LHCN-M2 (cell line): ENCODE measurements at regions not wholly inside any gene's neighbourhood (a gene's known extent, or its start where the extent isn't known, plus 50 kb on each side); places are given as distances from the start of the nearest gene placed in this dataset.
A peak's percentile ranks its signal among the peaks of the same experiment; 100 is the strongest.
"Not testable (repeated sequence)": the region's sequence is repeated elsewhere in the genome, so short reads cannot be mapped to it uniquely, and the experiment has no call there.

Experiments
- DNase-seq: peaks from one replicate; pipeline ENCODE4 v3.0.0-alpha.2; 2012; ENCODE audit warnings: low read depth

GRCh38 chr3:82413171-82413570 is 651.7 kb upstream of the GBE1 start:
- DNase-seq: no peak

DNA sequence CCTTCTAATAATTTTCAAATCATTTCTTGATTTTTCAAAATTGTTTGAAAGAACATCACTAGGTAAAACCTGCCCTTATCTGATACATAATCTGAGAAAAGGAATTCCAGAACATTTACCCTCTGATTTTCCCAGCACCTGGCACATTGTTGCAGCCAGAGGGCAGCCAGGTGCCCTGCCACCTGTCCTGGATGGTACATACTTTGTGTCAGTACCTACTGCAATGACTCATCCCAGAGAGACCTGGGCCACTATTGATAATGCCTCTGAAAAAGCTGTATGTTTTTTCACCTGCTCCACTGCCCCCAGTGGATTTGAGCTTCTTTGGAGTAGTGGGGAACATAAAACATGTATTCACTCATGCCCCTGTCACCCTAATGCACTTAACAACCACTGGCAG is 648.9 kb upstream of the GBE1 start:
- no peak for DNase-seq

DNA sequence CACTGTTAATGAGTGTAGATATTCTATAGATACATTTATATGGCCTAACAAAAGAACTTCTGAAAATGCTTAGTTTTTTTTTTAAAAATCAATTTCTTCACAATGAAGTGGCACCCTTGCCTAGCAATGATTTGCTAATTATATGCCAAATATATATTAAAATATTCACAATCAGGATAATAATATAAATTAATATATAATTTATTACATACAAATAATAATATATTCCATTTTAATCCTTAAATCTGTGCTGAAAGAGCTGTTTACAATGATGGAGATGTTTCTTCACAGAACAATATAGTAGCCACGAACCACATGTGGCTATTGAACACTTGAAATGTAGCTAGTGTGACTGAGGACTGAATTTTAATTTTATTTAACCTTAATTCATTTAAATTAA is 648.4 kb upstream of the GBE1 start:
- no peak for DNase-seq

GRCh38 chr3:82392203-82392775 is 630.8 kb upstream of the GBE1 start:
- no peak for DNase-seq

GRCh38 chr3:82390868-82391267 is 629.4 kb upstream of the GBE1 start:
- DNase-seq: no peak

DNA sequence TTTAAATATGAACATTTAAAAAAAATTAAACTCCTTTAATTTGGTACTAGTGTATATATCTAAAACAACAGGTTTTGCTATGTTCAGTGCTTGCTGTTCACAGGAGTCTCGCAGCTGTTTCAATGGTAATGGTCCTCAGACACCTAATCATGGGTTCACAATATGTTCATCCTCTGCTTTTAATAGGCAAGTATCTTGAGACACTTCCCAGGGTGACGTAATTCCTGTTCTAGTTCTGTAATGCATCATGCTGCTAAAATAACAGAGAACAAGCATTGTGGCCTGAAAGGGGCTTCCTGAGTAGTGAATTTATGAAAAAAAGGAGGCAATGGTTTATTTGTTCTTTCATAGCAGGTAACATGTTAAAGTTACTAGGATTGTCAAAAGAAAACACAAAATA is 625.2 kb upstream of the GBE1 start:
- DNase-seq: no peak

GRCh38 chr3:82384181-82384580 is 622.7 kb upstream of the GBE1 start:
- DNase-seq: no peak

DNA sequence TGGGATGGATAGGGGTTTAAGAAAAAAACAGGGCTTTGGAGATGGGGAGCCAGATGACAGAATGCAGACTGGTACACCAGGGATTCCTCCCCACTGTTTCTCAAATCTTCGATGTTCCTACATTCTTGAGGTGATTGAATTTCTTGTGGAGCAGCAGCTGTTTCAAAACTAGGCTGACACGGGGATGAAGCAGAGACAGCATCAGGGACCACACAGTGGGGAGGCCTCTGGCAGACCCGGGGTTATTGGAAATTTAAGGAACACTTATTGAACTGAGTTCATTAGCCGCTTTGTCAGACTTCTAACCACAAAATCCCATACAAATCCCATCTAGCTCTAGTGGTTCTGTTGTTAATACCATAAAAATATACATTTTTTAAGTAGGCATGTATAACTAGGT is 621.4 kb upstream of the GBE1 start:
- no peak for DNase-seq

DNA sequence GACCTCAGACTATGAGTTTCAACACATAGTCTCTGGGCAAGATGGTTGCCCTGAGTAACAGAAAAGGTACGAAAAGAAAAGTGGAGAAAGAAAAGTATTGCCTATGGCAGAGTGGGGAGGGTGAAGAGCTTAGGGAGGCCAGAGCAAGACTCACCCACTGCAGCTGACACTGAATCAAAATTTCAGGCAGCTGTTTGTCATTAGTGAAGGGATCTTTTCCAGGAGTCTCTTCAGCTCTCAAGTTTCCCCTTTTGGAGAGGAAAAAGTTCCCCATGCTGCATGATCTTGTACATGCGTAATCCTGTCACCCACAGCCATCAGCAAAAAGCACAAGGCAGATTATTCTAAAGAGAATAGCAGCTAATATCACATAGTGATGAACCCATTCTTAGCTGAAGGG is 616.9 kb upstream of the GBE1 start:
- DNase-seq: no peak

DNA sequence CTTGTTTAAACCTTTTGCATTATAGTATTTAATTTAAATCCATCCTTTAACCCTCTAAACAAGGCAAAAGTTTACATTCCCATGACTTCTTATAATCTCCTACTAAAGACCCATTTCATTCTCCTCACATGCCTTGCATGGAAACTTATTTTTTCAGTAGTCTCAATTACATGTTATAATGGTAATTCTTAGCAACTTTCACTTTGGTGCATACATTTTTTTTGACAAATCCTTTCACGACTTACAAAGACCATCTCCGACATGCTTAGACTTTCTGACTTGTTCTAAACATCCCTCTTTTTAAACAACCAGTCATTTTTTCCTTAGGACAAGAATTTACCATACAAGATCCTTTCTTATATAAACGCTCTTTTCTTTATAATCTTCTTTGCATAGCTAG is 615.4 kb upstream of the GBE1 start:
- DNase-seq: peak; percentile 8

DNA sequence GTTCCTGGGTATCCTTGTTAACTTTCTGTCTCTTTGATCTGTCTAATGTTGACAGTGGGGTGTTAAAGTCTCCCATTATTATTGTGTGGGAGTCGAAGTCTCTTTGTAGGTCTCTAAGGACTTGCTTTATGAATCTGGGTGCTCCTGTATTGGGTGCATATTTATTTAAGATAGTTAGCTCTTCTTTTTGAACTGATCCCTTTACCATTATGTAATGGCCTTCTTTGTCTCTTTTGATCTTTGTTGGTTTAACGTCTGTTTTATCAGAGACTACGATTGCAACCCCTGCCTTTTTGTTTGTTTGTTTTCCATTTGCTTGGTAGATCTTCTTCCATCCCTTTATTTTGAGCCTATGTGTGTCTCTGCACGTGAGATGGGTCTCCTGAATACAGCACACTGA is 612.4 kb upstream of the GBE1 start:
- DNase-seq: not testable (repeated sequence)

DNA sequence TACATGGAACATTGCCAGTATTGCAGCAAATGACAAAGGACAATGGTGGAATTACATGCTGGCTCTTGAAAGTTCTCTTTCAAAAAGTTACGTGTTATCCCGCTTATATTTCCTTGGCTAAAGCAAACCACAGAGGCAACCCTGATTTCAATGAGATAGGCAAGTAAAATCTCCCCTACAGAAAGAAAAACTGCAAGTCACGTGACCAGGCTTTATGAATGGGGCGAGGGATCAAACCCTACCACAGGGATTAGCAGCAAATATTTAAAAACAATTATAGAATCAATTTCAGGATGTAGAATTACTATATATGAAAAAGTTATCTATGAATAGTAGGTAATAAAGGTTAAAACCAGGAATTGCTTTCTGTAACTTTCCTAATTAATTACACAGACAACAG is 603.4 kb upstream of the GBE1 start:
- DNase-seq: no peak

DNA sequence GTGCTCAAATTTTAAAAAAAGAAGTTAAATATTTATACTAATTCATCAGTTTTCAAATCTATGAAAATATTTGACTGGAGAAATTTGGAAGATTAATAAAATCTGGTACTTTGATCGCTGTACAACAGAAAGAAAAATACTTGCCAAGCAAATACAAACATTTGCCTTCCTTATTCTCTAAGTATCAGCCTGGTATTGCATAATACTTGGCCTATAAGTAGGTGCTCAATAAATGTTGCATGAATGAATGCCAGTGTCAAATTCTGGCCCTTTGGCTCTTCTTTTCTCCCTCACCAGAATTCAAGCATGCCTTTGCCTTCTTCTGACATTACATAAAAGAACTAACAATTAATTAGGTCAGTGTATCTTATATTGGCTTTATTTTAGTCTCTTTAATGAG is 601.7 kb upstream of the GBE1 start:
- DNase-seq: no peak

- no peak for DNase-seq
These were observed 593.8 kb upstream of the GBE1 start for GRCh38 chr3:82355228-82355627.

GRCh38 chr3:82354228-82354627 is 592.8 kb upstream of the GBE1 start:
- no peak for DNase-seq

GRCh38 chr3:82353306-82354171 is 592.1 kb upstream of the GBE1 start:
- DNase-seq: no peak

- DNase-seq: no peak
These were observed 586.1 kb upstream of the GBE1 start for GRCh38 chr3:82347585-82347984.

DNA sequence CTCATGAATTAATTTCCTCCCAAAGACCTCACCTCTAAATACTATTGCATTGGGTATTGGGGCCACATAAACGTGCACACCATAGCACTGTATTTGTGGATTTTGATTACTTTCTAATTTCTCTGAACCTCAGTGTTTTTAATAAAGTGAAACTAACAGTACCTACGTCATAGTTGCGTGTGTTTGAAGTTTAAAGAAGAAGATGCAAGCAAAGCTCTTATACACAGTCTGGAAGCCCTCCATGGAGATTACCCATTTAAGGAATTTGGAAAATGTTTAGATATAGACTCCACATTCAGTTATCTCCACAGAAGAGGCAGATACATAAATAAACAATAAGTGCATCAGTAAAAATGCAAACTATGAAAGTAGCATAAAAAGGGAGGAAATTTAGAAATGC is 581.1 kb upstream of the GBE1 start:
- DNase-seq: no peak

DNA sequence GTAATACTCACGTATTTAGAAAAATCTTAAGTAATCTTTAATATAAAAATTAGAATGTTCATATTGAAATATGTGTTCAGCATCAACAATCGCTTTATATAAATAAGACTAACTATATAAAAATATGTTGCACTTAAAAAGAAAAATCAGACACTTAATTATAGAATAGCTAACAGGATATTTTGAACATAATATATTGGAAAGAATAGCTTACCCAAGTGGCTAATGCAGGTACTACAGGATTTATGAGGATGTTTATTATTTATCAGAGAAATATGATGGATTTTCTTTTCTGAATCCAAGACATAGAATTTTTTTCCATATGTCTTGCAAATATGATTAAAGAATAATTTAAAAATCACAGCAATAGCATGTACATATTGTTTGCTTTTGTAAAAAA is 567.9 kb upstream of the GBE1 start:
- no peak for DNase-seq

GRCh38 chr3:82311901-82312300 is 550.5 kb upstream of the GBE1 start:
- DNase-seq: no peak

DNA sequence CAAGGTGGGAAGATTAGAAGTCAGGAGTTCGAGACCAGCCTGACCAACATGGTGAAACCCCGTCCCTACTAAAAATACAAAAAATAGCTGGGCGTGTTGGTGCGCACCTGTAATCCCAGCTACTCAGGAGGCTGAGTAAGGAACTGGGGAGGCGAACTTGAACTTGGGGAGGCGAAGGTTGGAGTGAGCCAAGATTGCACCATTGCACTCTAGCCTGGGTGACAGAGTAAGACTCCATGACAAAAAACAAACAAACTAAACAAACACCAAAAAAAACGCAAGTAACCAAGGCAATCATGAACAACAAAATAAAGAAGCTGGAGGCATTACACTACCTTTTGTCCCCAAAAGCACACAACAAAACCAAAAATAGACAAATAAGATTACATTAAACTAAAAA is 547.3 kb upstream of the GBE1 start:
- no peak for DNase-seq

DNA sequence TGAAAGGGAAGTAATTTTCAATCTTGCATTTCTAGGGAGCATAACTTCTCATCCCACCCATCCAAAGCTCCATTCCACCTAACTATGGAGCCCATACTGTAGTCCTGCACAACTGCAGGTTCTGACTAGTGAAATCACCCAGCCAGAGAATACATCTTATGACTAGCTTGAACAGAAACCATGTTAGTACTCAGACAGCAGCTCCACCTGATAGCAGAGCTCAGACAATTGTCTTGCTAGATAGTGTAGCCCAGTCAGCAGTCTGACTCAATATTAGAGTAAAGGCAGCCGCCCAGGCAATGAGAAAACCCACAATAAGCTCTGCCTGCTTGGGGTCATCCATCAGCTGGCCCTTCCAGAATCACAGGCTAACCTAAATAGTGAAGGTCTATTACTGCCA is 544.7 kb upstream of the GBE1 start:
- DNase-seq: no peak

GRCh38 chr3:82294609-82295008 is 533.2 kb upstream of the GBE1 start:
- DNase-seq: no peak

DNA sequence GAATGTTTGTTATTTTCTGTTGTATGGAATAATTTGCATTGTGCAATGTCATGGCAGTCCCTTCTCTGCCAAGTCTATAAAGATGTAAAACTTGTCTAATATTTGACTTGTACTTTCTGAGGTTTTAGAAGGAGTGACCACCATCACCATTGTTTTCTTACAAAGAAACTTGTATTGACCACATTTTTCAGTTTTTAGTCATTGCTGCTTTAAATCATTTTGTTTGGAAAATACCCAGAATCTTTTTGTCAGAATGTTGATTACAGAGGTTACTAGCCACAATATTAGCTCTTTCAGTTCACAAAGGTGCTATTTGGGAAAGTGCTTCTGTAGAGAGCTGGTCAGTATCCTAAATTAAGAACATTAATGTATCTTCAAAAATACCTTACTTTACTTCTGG is 532.4 kb upstream of the GBE1 start:
- no peak for DNase-seq
